ENCODE measurements at regions not wholly inside any gene's neighbourhood (a gene's known extent, or its start where the extent isn't known, plus 50 kb on each side); places are given as distances from the start of the nearest gene placed in this dataset.
"Not testable (repeated sequence)": the region's sequence is repeated elsewhere in the genome, so short reads cannot be mapped to it uniquely, and the experiment has no call there.

DNA sequence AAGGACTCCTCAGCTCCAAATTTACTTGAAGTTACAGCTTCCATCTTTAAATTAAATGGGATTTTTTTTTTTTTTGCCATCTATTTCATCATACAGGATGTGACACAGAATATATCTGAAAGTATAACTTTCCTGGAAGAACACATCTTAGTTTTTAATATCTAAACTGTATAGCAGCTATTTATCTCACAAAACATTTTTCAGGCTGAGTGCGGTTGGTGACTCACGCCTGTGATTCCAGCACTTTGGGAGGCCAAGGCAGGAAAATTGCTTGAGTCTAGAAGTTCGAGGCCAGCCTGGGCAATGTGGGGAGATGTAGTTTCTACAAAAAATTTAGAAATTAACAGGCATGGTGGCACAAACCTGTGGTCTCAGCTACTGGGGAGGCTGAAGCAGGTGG lies 142.3 kb upstream of the KCNJ18 start:
- DNase-seq (ENCODE audit: low read depth in 1 of 2, low spot score in 2 of 2); POLR2A ChIA-PET (ENCODE audit: partially characterized antibody); CTCF ChIA-PET (ENCODE audit: partially characterized antibody); H2BK5ac ChIP-seq (ENCODE audit: low read depth, low read length); H3K79me2 ChIP-seq (ENCODE audit: control insufficient read depth in 1 of 2, insufficient read depth in 2 of 2, low read length in 2 of 2); H3K79me1 ChIP-seq (ENCODE audit: low read depth, low read length); H2BK120ac ChIP-seq (replicated peaks; ENCODE audit: low read depth, low read length); H3K4ac ChIP-seq (replicated peaks; ENCODE audit: insufficient read length, low read depth, low read length); H3K27me3 ChIP-seq (replicated peaks in 1 of 4; ENCODE audit: control insufficient read depth in 3 of 4, extremely low read depth in 1 of 4, insufficient read depth in 3 of 4, low read length in 3 of 4); H2BK12ac ChIP-seq (ENCODE audit: low read depth, low read length); H3K23ac ChIP-seq (ENCODE audit: insufficient read length); H3K9ac ChIP-seq (replicated peaks in 1 of 4; ENCODE audit: extremely low read depth in 1 of 4, low read depth in 3 of 4, low read length in 3 of 4); H3K23me2 ChIP-seq (ENCODE audit: low read depth, low read length); H2BK20ac ChIP-seq (ENCODE audit: low read length); H4K5ac ChIP-seq (ENCODE audit: insufficient read length, low read depth, low read length); H4K20me1 ChIP-seq (replicated peaks in 1 of 2; ENCODE audit: control insufficient read depth in 1 of 2, insufficient read depth in 2 of 2, low read length in 2 of 2); H2AK5ac ChIP-seq (ENCODE audit: low read depth, low read length); H3K4me1 ChIP-seq (replicated peaks in 1 of 4; ENCODE audit: control insufficient read depth in 3 of 4, insufficient read depth in 4 of 4, low read length in 3 of 4); H3K56ac ChIP-seq (replicated peaks; ENCODE audit: insufficient read length, low read depth, low read length); FAIRE-seq; H3K18ac ChIP-seq (ENCODE audit: extremely low read depth, low read length); H3K36me3 ChIP-seq (ENCODE audit: control insufficient read depth in 2 of 4, insufficient read depth in 4 of 4, low read length in 3 of 4); H3K27ac ChIP-seq (ENCODE audit: low read depth, low read length); H3K4me3 ChIP-seq (ENCODE audit: extremely low read depth in 1 of 4, insufficient read depth in 2 of 4, low read depth in 3 of 4, low read length in 4 of 4); H4K8ac ChIP-seq (ENCODE audit: extremely low read depth, insufficient read depth, low read length); H3K14ac ChIP-seq (ENCODE audit: insufficient read length); H4K91ac ChIP-seq (replicated peaks; ENCODE audit: insufficient read length, low read length); H2AFZ ChIP-seq (ENCODE audit: low read length); H2BK15ac ChIP-seq (ENCODE audit: low read length): not testable (repeated sequence)
- peaks cover 37 to 63% of the 10 kb centered on the region in 2 experiments for H3K9me3 ChIP-seq (ENCODE audit: insufficient read depth in 2 of 2, low read depth in 1 of 2, low read length in 1 of 2)
- H3K4me2 ChIP-seq (ENCODE audit: insufficient read depth in 1 of 2, low read depth in 2 of 2, low read length in 2 of 2) = peak overlapping the region in 1 of 2 experiments; percentile 54; a peak in 1 of 4 replicates
- 80% methylated on average over 3 of the region's 3 CpGs; no CpG with 5 or more reads in 1 of the 2 experiments for WGBS, 2 experiments (ENCODE audit: extremely low coverage in 1 of 2, insufficient coverage in 1 of 2, insufficient read length in 1 of 2, insufficient replicate concordance in 2 of 2, low coverage in 1 of 2, low lambda C conversion rate in 2 of 2, missing lambda C conversion rate in 1 of 2)
